ENCODE measurements at regions not wholly inside any gene's neighbourhood (a gene's known extent, or its start where the extent isn't known, plus 50 kb on each side); places are given as distances from the start of the nearest gene placed in this dataset.
A peak's percentile ranks its signal among the peaks of the same experiment; 100 is the strongest.
"Not testable (repeated sequence)": the region's sequence is repeated elsewhere in the genome, so short reads cannot be mapped to it uniquely, and the experiment has no call there.

GRCh38 chr1:234808943-234809853 lies 199.2 kb upstream of the IRF2BP2 start:
- H3K4me1 Mint-ChIP-seq, H3K9me3 Mint-ChIP-seq, H3K27me3 Mint-ChIP-seq, H3K4me3 Mint-ChIP-seq, H3K27ac Mint-ChIP-seq, DNase-seq: not testable (repeated sequence)
- ATAC-seq: peak; percentile 35

GRCh38 chr1:234808459-234808858 lies 198.5 kb upstream of the IRF2BP2 start:
- not testable (repeated sequence) for DNase-seq, H3K4me1 Mint-ChIP-seq, H3K9me3 Mint-ChIP-seq, H3K4me3 Mint-ChIP-seq, ATAC-seq, H3K27me3 Mint-ChIP-seq, H3K27ac Mint-ChIP-seq

- not testable (repeated sequence) for ATAC-seq, H3K4me3 Mint-ChIP-seq, H3K27ac Mint-ChIP-seq, H3K4me1 Mint-ChIP-seq, H3K9me3 Mint-ChIP-seq, DNase-seq, H3K27me3 Mint-ChIP-seq
Measured at GRCh38 chr1:234807705-234808104, 197.7 kb upstream of the IRF2BP2 start.

GRCh38 chr1:234802586-234802985 lies 192.6 kb upstream of the IRF2BP2 start:
- not testable (repeated sequence) for H3K27me3 Mint-ChIP-seq, DNase-seq, H3K4me1 Mint-ChIP-seq, H3K27ac Mint-ChIP-seq, ATAC-seq, H3K4me3 Mint-ChIP-seq
- peaks cover 0 to 12% of the 10 kb centered on the region in 2 donors for H3K9me3 Mint-ChIP-seq

- not testable (repeated sequence) for H3K27me3 Mint-ChIP-seq, DNase-seq, H3K4me1 Mint-ChIP-seq, H3K4me3 Mint-ChIP-seq, H3K27ac Mint-ChIP-seq, ATAC-seq
- H3K9me3 Mint-ChIP-seq: peaks cover 0 to 12% of the 10 kb centered on the region in 2 donors
Measured at GRCh38 chr1:234801636-234802035, 191.7 kb upstream of the IRF2BP2 start.

GRCh38 chr1:234801147-234801546 lies 191.2 kb upstream of the IRF2BP2 start:
- not testable (repeated sequence) for H3K27ac Mint-ChIP-seq, ATAC-seq, H3K4me1 Mint-ChIP-seq, H3K4me3 Mint-ChIP-seq, DNase-seq, H3K27me3 Mint-ChIP-seq
- peaks cover 0 to 12% of the 10 kb centered on the region in 2 donors for H3K9me3 Mint-ChIP-seq

- not testable (repeated sequence) for H3K27ac Mint-ChIP-seq, DNase-seq, H3K4me3 Mint-ChIP-seq, ATAC-seq, H3K27me3 Mint-ChIP-seq, H3K4me1 Mint-ChIP-seq
- peaks cover 0 to 12% of the 10 kb centered on the region in 2 donors for H3K9me3 Mint-ChIP-seq
Measured at GRCh38 chr1:234800563-234800962, 190.6 kb upstream of the IRF2BP2 start.

GRCh38 chr1:234799021-234799689 lies 189.2 kb upstream of the IRF2BP2 start:
- not testable (repeated sequence) for DNase-seq, H3K9me3 Mint-ChIP-seq, H3K4me1 Mint-ChIP-seq, H3K27ac Mint-ChIP-seq, H3K27me3 Mint-ChIP-seq, H3K4me3 Mint-ChIP-seq, ATAC-seq

- H3K4me3 Mint-ChIP-seq, H3K27ac Mint-ChIP-seq, ATAC-seq, H3K4me1 Mint-ChIP-seq, H3K9me3 Mint-ChIP-seq, H3K27me3 Mint-ChIP-seq, DNase-seq: not testable (repeated sequence)
Measured at GRCh38 chr1:234797216-234797615, 187.2 kb upstream of the IRF2BP2 start.

GRCh38 chr1:234796438-234796792 lies 186.4 kb upstream of the IRF2BP2 start:
- H3K27ac Mint-ChIP-seq, DNase-seq, H3K4me3 Mint-ChIP-seq, H3K27me3 Mint-ChIP-seq, H3K9me3 Mint-ChIP-seq, ATAC-seq, H3K4me1 Mint-ChIP-seq: not testable (repeated sequence)

GRCh38 chr1:234795711-234796437 lies 185.9 kb upstream of the IRF2BP2 start:
- H3K4me1 Mint-ChIP-seq, H3K9me3 Mint-ChIP-seq, ATAC-seq, H3K27me3 Mint-ChIP-seq, H3K27ac Mint-ChIP-seq, H3K4me3 Mint-ChIP-seq, DNase-seq: not testable (repeated sequence)

- not testable (repeated sequence) for ATAC-seq, H3K27ac Mint-ChIP-seq, H3K4me3 Mint-ChIP-seq
Measured at GRCh38 chr1:234795007-234795406, 185.0 kb upstream of the IRF2BP2 start.

GRCh38 chr1:234794452-234794851 lies 184.5 kb upstream of the IRF2BP2 start:
- H3K9me3 Mint-ChIP-seq, H3K27ac Mint-ChIP-seq, H3K27me3 Mint-ChIP-seq, H3K4me3 Mint-ChIP-seq, H3K4me1 Mint-ChIP-seq, ATAC-seq, DNase-seq: not testable (repeated sequence)

More at GRCh38 chr1:234795007-234795406, 185.0 kb upstream of the IRF2BP2 start:
- H3K4me1 Mint-ChIP-seq, DNase-seq, H3K27me3 Mint-ChIP-seq, H3K9me3 Mint-ChIP-seq: not testable (repeated sequence)

- H3K27ac Mint-ChIP-seq, H3K4me1 Mint-ChIP-seq, DNase-seq, H3K9me3 Mint-ChIP-seq, ATAC-seq, H3K4me3 Mint-ChIP-seq, H3K27me3 Mint-ChIP-seq: not testable (repeated sequence)
Measured at GRCh38 chr1:234793924-234794323, 183.9 kb upstream of the IRF2BP2 start.

- not testable (repeated sequence) for H3K4me3 Mint-ChIP-seq, H3K27me3 Mint-ChIP-seq, H3K9me3 Mint-ChIP-seq, DNase-seq, ATAC-seq, H3K4me1 Mint-ChIP-seq
- peak overlapping the region in 1 of 2 donors; percentile 27 for H3K27ac Mint-ChIP-seq
Measured at GRCh38 chr1:234792221-234792864, 182.4 kb upstream of the IRF2BP2 start.

All from stimulated activated naive CD8-positive, alpha-beta T cell treated with anti-CD3 and anti-CD28 coated beads, Interleukin-15, amount 100 ng/mL, for 72 hours (primary cell).